ENCODE measurements at regions not wholly inside any gene's neighbourhood (a gene's known extent, or its start where the extent isn't known, plus 50 kb on each side); places are given as distances from the start of the nearest gene placed in this dataset.

GRCh38 chr9:89821081-89821480 is 216.3 kb downstream of the GADD45G start:
- Histone ChIP-seq H3K9ac (ENCODE audit: low read length) (no peak overlapping the region), H4K20me1 (ENCODE audit: insufficient read depth) (no peaks in the 10 kb centered on the region), H3K9me3 (ENCODE audit: control insufficient read depth in 1 of 2, insufficient read depth in 1 of 2, low read depth in 1 of 2, low read length in 2 of 2) (no peaks in the 10 kb centered on the region), H3K4me1 (ENCODE audit: control insufficient read depth in 1 of 2, insufficient read depth in 2 of 2, low read length in 2 of 2) (no peaks in the 10 kb centered on the region), H2AFZ (ENCODE audit: low read depth, low read length, poor library complexity, severe bottlenecking) (no peak overlapping the region), H3K9me2 (ENCODE audit: insufficient read depth) (no peaks in the 10 kb centered on the region), H3K27ac (ENCODE audit: low read depth, low read length) (no peak overlapping the region), H3K27me3 (ENCODE audit: insufficient read depth, low read length) (peaks cover 20% of the 10 kb centered on the region), H3K4me2 (ENCODE audit: low read length) (no peak overlapping the region), H3K79me2 (ENCODE audit: insufficient read depth, low read length) (no peaks in the 10 kb centered on the region), H3K4me3 (replicated peaks in 1 of 2; ENCODE audit: low read depth in 1 of 2, low read length in 2 of 2) (no peak overlapping the region), H3K36me3 (ENCODE audit: control insufficient read depth in 1 of 2, insufficient read depth in 2 of 2, low read length in 2 of 2) (no peaks in the 10 kb centered on the region)
- CTCF ChIA-PET = no interaction called here
- no TSS peak for BruUV-seq (replicated peaks)
- RAD21 ChIA-PET (ENCODE audit: low non-redundant PET in 1 of 2, low total read pairs in 2 of 2, uncharacterized antibody in 2 of 2, unreplicated experiment in 2 of 2) = no interaction called here
- no peak for ATAC-seq
- TF ChIP-seq POLR2A (IDR thresholded peaks at IDR 0.05; ENCODE audit: borderline replicate concordance, extremely low read depth, insufficient read depth, insufficient read length) = no peak
- TF ChIP-seq SRF (IDR thresholded peaks at IDR 0.05; ENCODE audit: low read depth) = no peak
- no peak for TF ChIP-seq ELF1 (IDR thresholded peaks at IDR 0.05; ENCODE audit: borderline replicate concordance, low read depth)
- TF ChIP-seq ZFX (IDR thresholded peaks at IDR 0.05) = no peak
- no peak for TF ChIP-seq POLR2AphosphoS5 (IDR thresholded peaks at IDR 0.05; ENCODE audit: low read depth, low read length)
- no peak for TF ChIP-seq RAD21 (IDR thresholded peaks at IDR 0.05; ENCODE audit: low read depth)
- no peak for TF ChIP-seq TCF7L2 (IDR thresholded peaks at IDR 0.05; ENCODE audit: borderline replicate concordance, extremely low read depth, insufficient read depth, insufficient read length)
- TF ChIP-seq SIN3A (IDR thresholded peaks at IDR 0.05; ENCODE audit: low read depth) = no peak
- TF ChIP-seq MAX (IDR thresholded peaks at IDR 0.05) = no peak
- no peak for TF ChIP-seq ZBTB33 (IDR thresholded peaks at IDR 0.05; ENCODE audit: extremely low read depth, insufficient replicate concordance, low read length)
- TF ChIP-seq SP1 (IDR thresholded peaks at IDR 0.05; ENCODE audit: low read depth) = no peak
- intact Hi-C loops (cut with micrococcal nuclease) = no loop called here
- POLR2A ChIA-PET = no interaction called here
- DNase-seq (ENCODE audit: low read depth, low spot score) = no peak
